ENCODE measurements at regions not wholly inside any gene's neighbourhood (a gene's known extent, or its start where the extent isn't known, plus 50 kb on each side); places are given as distances from the start of the nearest gene placed in this dataset.

- no peak for TF ChIP-seq CTCF (IDR thresholded peaks at IDR 0.05)
- TF ChIP-seq POLR2A (IDR thresholded peaks at IDR 0.05): no peak
Measured at GRCh38 chr4:189374176-189374575, 566.5 kb upstream of the FRG1 start.
